ENCODE measurements at regions not wholly inside any gene's neighbourhood (a gene's known extent, or its start where the extent isn't known, plus 50 kb on each side); places are given as distances from the start of the nearest gene placed in this dataset.
A peak's percentile ranks its signal among the peaks of the same experiment; 100 is the strongest.
"Not testable (repeated sequence)": the region's sequence is repeated elsewhere in the genome, so short reads cannot be mapped to it uniquely, and the experiment has no call there.

GRCh38 chr4:125225806-125226205 is 88.9 kb upstream of the FAT4 start:
- TF ChIP-seq CTCF (IDR thresholded peaks at IDR 0.05; ENCODE audit: low read depth, low read length): no peak
- no peak for TF ChIP-seq EZH2phosphoT487 (IDR thresholded peaks at IDR 0.05; ENCODE audit: low read depth)
- Histone ChIP-seq H3K79me2 (ENCODE audit: low read length) (no peaks in the 10 kb centered on the region), H3K4me1 (ENCODE audit: low read length) (no peaks in the 10 kb centered on the region), H3K36me3 (replicated peaks; ENCODE audit: low read depth, low read length) (no peaks in the 10 kb centered on the region), H3K27ac (ENCODE audit: low read length) (no peak overlapping the region), H2AFZ (ENCODE audit: low read depth, low read length) (no peak overlapping the region), H3K9me3 (ENCODE audit: insufficient read depth, low read length) (no peaks in the 10 kb centered on the region), H3K4me2 (ENCODE audit: low read length) (no peak overlapping the region), H3K9ac (ENCODE audit: low read length) (no peak overlapping the region), H4K20me1 (ENCODE audit: insufficient read depth, low read length) (no peaks in the 10 kb centered on the region), H3K27me3 (ENCODE audit: low read depth, low read length) (no peaks in the 10 kb centered on the region), H3K4me3 (ENCODE audit: low read length) (no peak overlapping the region)

- H3K27ac ChIP-seq (ENCODE audit: low read length): no peak overlapping the region
- peak overlapping the region; percentile 34 for H2AFZ ChIP-seq (ENCODE audit: low read depth, low read length)
- no peaks in the 10 kb centered on the region for H3K9me3 ChIP-seq (ENCODE audit: insufficient read depth, low read length)
- no peak overlapping the region for H3K4me2 ChIP-seq (ENCODE audit: low read length)
- H3K4me1 ChIP-seq (ENCODE audit: low read length): no peaks in the 10 kb centered on the region
- H3K4me3 ChIP-seq (ENCODE audit: low read length): no peak overlapping the region
- no peaks in the 10 kb centered on the region for H3K79me2 ChIP-seq (ENCODE audit: low read length)
- H3K9ac ChIP-seq (ENCODE audit: low read length): no peak overlapping the region
- H3K36me3 ChIP-seq (replicated peaks; ENCODE audit: low read depth, low read length): no peaks in the 10 kb centered on the region
- H3K27me3 ChIP-seq (ENCODE audit: low read depth, low read length): no peaks in the 10 kb centered on the region
- H4K20me1 ChIP-seq (ENCODE audit: insufficient read depth, low read length): no peaks in the 10 kb centered on the region
- TF ChIP-seq CTCF (IDR thresholded peaks at IDR 0.05; ENCODE audit: low read depth, low read length) (no peak), EZH2phosphoT487 (IDR thresholded peaks at IDR 0.05; ENCODE audit: low read depth) (no peak)
Observed at GRCh38 chr4:125200556-125200955, 114.2 kb upstream of the FAT4 start.

GRCh38 chr4:125198916-125199315 is 115.8 kb upstream of the FAT4 start:
- H3K36me3 ChIP-seq (replicated peaks; ENCODE audit: low read depth, low read length): no peaks in the 10 kb centered on the region
- TF ChIP-seq EZH2phosphoT487 (IDR thresholded peaks at IDR 0.05; ENCODE audit: low read depth) (no peak), CTCF (IDR thresholded peaks at IDR 0.05; ENCODE audit: low read depth, low read length) (no peak)
- no peaks in the 10 kb centered on the region for H3K27me3 ChIP-seq (ENCODE audit: low read depth, low read length)
- H3K79me2 ChIP-seq (ENCODE audit: low read length): no peaks in the 10 kb centered on the region
- H3K4me1 ChIP-seq (ENCODE audit: low read length): no peaks in the 10 kb centered on the region
- no peak overlapping the region for H3K27ac ChIP-seq (ENCODE audit: low read length)
- no peak overlapping the region for H3K4me3 ChIP-seq (ENCODE audit: low read length)
- H3K9ac ChIP-seq (ENCODE audit: low read length): no peak overlapping the region
- no peaks in the 10 kb centered on the region for H4K20me1 ChIP-seq (ENCODE audit: insufficient read depth, low read length)
- no peak overlapping the region; the same call in 1 of the 2 replicates for H2AFZ ChIP-seq (ENCODE audit: low read depth, low read length)
- no peaks in the 10 kb centered on the region for H3K9me3 ChIP-seq (ENCODE audit: insufficient read depth, low read length)
- H3K4me2 ChIP-seq (ENCODE audit: low read length): no peak overlapping the region

DNA sequence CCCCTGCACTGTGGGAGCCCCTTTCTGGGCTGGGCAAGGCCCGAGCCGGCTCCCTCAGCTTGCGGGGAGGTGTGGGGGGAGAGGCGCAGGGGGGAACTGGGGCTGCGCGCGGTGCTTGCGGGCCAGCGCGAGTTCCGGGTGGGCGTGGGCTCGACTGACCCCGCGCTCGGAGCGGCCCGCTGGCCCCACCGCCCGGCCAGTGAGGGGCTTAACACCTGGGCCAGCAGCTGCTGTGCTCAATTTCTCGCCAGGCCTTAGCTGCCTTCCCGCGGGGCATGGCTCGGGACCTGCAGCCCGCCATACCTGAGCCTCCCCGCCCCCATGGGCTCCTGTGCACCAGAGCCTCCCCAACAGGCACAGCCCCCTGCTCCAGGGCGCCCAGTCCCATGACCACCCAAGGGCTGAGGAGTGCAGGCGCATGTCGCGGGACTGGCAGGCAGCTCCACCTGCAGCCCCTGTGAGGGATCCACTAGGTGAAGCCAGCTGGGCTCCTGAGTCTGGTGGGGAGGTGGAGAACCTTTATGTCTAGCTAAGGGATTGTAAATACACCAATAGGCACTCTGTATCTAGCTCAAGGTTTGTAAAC is 122.8 kb upstream of the FAT4 start:
- H3K27me3 ChIP-seq (ENCODE audit: low read depth, low read length); H3K4me2 ChIP-seq (ENCODE audit: low read length); H4K20me1 ChIP-seq (ENCODE audit: insufficient read depth, low read length); H3K36me3 ChIP-seq (replicated peaks; ENCODE audit: low read depth, low read length); H3K79me2 ChIP-seq (ENCODE audit: low read length); H3K4me1 ChIP-seq (ENCODE audit: low read length); H3K27ac ChIP-seq (ENCODE audit: low read length); H3K9me3 ChIP-seq (ENCODE audit: insufficient read depth, low read length); H2AFZ ChIP-seq (ENCODE audit: low read depth, low read length); H3K4me3 ChIP-seq (ENCODE audit: low read length); H3K9ac ChIP-seq (ENCODE audit: low read length): not testable (repeated sequence)

DNA sequence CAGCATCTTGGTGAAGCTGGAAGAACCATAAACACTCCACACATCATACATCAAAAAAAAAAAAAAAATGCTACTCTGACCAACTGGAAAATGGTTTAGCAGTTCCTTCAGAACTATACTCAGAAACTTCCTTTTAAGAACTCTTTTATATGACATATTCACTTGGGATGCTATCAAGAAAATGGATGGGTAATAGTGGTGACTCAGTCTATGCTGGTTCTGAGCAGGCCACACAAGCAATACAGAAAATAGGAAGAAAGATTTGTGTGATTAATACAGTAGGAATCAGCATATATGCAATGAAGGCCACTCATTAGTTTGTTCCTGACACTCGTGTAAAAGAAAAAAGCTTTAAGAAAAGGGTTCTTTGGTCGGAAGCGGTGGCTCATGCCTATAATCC is 123.5 kb upstream of the FAT4 start:
- no peaks in the 10 kb centered on the region for H3K9me3 ChIP-seq (ENCODE audit: insufficient read depth, low read length)
- H3K27ac ChIP-seq (ENCODE audit: low read length): no peak overlapping the region
- no peaks in the 10 kb centered on the region for H3K27me3 ChIP-seq (ENCODE audit: low read depth, low read length)
- no peak overlapping the region for H3K4me2 ChIP-seq (ENCODE audit: low read length)
- no peak overlapping the region for H2AFZ ChIP-seq (ENCODE audit: low read depth, low read length)
- H3K79me2 ChIP-seq (ENCODE audit: low read length): no peaks in the 10 kb centered on the region
- no peak overlapping the region for H3K4me3 ChIP-seq (ENCODE audit: low read length)
- no peak overlapping the region for H3K9ac ChIP-seq (ENCODE audit: low read length)
- no peaks in the 10 kb centered on the region for H3K36me3 ChIP-seq (replicated peaks; ENCODE audit: low read depth, low read length)
- H4K20me1 ChIP-seq (ENCODE audit: insufficient read depth, low read length): no peaks in the 10 kb centered on the region
- TF ChIP-seq EZH2phosphoT487 (IDR thresholded peaks at IDR 0.05; ENCODE audit: low read depth): no peak
- TF ChIP-seq CTCF (IDR thresholded peaks at IDR 0.05; ENCODE audit: low read depth, low read length): no peak
- H3K4me1 ChIP-seq (ENCODE audit: low read length): no peaks in the 10 kb centered on the region

All from OCI-LY3 (cell line).